Muscle of leg (tissue), 3 donors: ENCODE measurements at regions not wholly inside any gene's neighbourhood (a gene's known extent, or its start where the extent isn't known, plus 50 kb on each side); places are given as distances from the start of the nearest gene placed in this dataset.
A peak's percentile ranks its signal among the peaks of the same experiment; 100 is the strongest.

Source experiments
- DNase-seq: peaks from one replicate; pipeline ENCODE4 v3.0.0; 2013
- H3K27ac ChIP-seq: one replicate; pipeline ENCODE4 v1.5.1; 2013; ENCODE audit warnings: mild to moderate bottlenecking, low read length, control low read depth
- H3K27me3 ChIP-seq: one replicate; pipeline ENCODE4 v1.6.1; 2013; ENCODE audit warnings: low read length; ENCODE audit not compliant: control insufficient read depth, insufficient read depth
- H3K36me3 ChIP-seq: one replicate; pipeline ENCODE4 v1.6.1; 2013; ENCODE audit warnings: low read length; ENCODE audit not compliant: control insufficient read depth, insufficient read depth
- H3K4me1 ChIP-seq: one replicate; pipeline ENCODE4 v1.6.1; 2013; ENCODE audit warnings: low read length; ENCODE audit not compliant: control insufficient read depth, insufficient read depth
- H3K4me3 ChIP-seq: one replicate; pipeline ENCODE4 v1.5.1; 2013; ENCODE audit warnings: low read length, control low read depth
- H3K9me3 ChIP-seq: replicated peaks from 2 replicates; pipeline ENCODE4 v1.6.1; 2013; ENCODE audit warnings: low read depth, low read length; ENCODE audit not compliant: control insufficient read depth
- WGBS: methylation state at CpG from one replicate; pipeline ENCODE4 v1.1.5; 2013; ENCODE audit warnings: missing lambda C conversion rate; ENCODE audit not compliant: insufficient coverage; 5-methylcytosine and 5-hydroxymethylcytosine counted together

GRCh38 chr6:28598757-28599686 is 73.3 kb downstream of the GPX5 start:
- Histone ChIP-seq H3K4me3 (no peak overlapping the region), H3K27ac (no peak overlapping the region), H3K9me3 (no peaks in the 10 kb centered on the region), H3K4me1 (no peaks in the 10 kb centered on the region), H3K36me3 (no peaks in the 10 kb centered on the region), H3K27me3 (peaks cover 11% of the 10 kb centered on the region)
- no peak for DNase-seq
- WGBS: no CpG with 5 or more reads among the region's 6 CpGs

GRCh38 chr6:28600245-28600644 is 74.6 kb downstream of the GPX5 start:
- no peaks in the 10 kb centered on the region for H3K4me1 ChIP-seq
- H3K27me3 ChIP-seq: peaks cover 8% of the 10 kb centered on the region
- no peak overlapping the region for H3K4me3 ChIP-seq
- no peaks in the 10 kb centered on the region for H3K36me3 ChIP-seq
- H3K27ac ChIP-seq: no peak overlapping the region
- WGBS: 90% methylated on average over 2 of the region's 7 CpGs
- DNase-seq: no peak
- no peaks in the 10 kb centered on the region for H3K9me3 ChIP-seq

GRCh38 chr6:28603891-28604290 is 78.2 kb downstream of the GPX5 start:
- no peak for DNase-seq
- no peak overlapping the region for H3K4me3 ChIP-seq
- H3K27ac ChIP-seq: no peak overlapping the region
- H3K36me3 ChIP-seq: no peaks in the 10 kb centered on the region
- no peaks in the 10 kb centered on the region for H3K27me3 ChIP-seq
- WGBS: no CpG with 5 or more reads among the region's 1 CpG
- no peaks in the 10 kb centered on the region for H3K9me3 ChIP-seq
- H3K4me1 ChIP-seq: peaks cover 5% of the 10 kb centered on the region

- peak; percentile 87 for DNase-seq
Observed at GRCh38 chr6:28606424-28607391, 81.0 kb downstream of the GPX5 start.

GRCh38 chr6:28607990-28608389 is 82.3 kb downstream of the GPX5 start:
- no peaks in the 10 kb centered on the region for H3K36me3 ChIP-seq
- no peaks in the 10 kb centered on the region for H3K9me3 ChIP-seq
- DNase-seq: no peak
- H3K4me1 ChIP-seq: peaks cover 5% of the 10 kb centered on the region
- H3K4me3 ChIP-seq: no peak overlapping the region
- H3K27ac ChIP-seq: no peak overlapping the region
- WGBS: 61% methylated on average over 3 of the region's 9 CpGs
- no peaks in the 10 kb centered on the region for H3K27me3 ChIP-seq

More at GRCh38 chr6:28606424-28607391, 81.0 kb downstream of the GPX5 start:
- H3K27ac ChIP-seq: no peak overlapping the region
- H3K9me3 ChIP-seq: no peaks in the 10 kb centered on the region
- peak overlapping the region; percentile 45 for H3K4me3 ChIP-seq
- peaks cover 5% of the 10 kb centered on the region for H3K4me1 ChIP-seq
- no peaks in the 10 kb centered on the region for H3K36me3 ChIP-seq
- 2% methylated on average over 19 of the region's 30 CpGs for WGBS
- H3K27me3 ChIP-seq: no peaks in the 10 kb centered on the region

- Histone ChIP-seq H3K27me3 (no peaks in the 10 kb centered on the region), H3K9me3 (no peaks in the 10 kb centered on the region)
Observed at GRCh38 chr6:28609672-28610071, 84.0 kb downstream of the GPX5 start.

GRCh38 chr6:28615616-28615954 is 89.9 kb downstream of the GPX5 start:
- no peak overlapping the region for H3K4me3 ChIP-seq
- H3K27ac ChIP-seq: no peak overlapping the region
- H3K4me1 ChIP-seq: no peaks in the 10 kb centered on the region
- no peaks in the 10 kb centered on the region for H3K9me3 ChIP-seq
- no peaks in the 10 kb centered on the region for H3K36me3 ChIP-seq
- WGBS: 100% methylated on average over 3 of the region's 7 CpGs
- peaks cover 16% of the 10 kb centered on the region for H3K27me3 ChIP-seq
- DNase-seq: no peak

More at GRCh38 chr6:28609672-28610071, 84.0 kb downstream of the GPX5 start:
- Histone ChIP-seq H3K4me1 (peaks cover 5% of the 10 kb centered on the region), H3K27ac (no peak overlapping the region), H3K36me3 (no peaks in the 10 kb centered on the region), H3K4me3 (no peak overlapping the region)
- no peak for DNase-seq
- 100% methylated on average over 3 of the region's 3 CpGs for whole genome bisulfite sequencing

- H3K4me3 ChIP-seq: no peak overlapping the region
- DNase-seq: no peak
- 47% methylated on average over 49 of the region's 52 CpGs for WGBS
- no peaks in the 10 kb centered on the region for H3K36me3 ChIP-seq
- no peaks in the 10 kb centered on the region for H3K4me1 ChIP-seq
- no peaks in the 10 kb centered on the region for H3K9me3 ChIP-seq
- H3K27ac ChIP-seq: no peak overlapping the region
- H3K27me3 ChIP-seq: peaks cover 16% of the 10 kb centered on the region
Observed at GRCh38 chr6:28615955-28616747, 90.5 kb downstream of the GPX5 start.

GRCh38 chr6:28618898-28619555 is 93.3 kb downstream of the GPX5 start:
- Histone ChIP-seq H3K4me1 (no peaks in the 10 kb centered on the region), H3K36me3 (no peaks in the 10 kb centered on the region), H3K4me3 (no peak overlapping the region), H3K9me3 (no peaks in the 10 kb centered on the region), H3K27ac (no peak overlapping the region), H3K27me3 (peaks cover 16% of the 10 kb centered on the region)
- DNase-seq: no peak
